ENCODE measurements at regions not wholly inside any gene's neighbourhood (a gene's known extent, or its start where the extent isn't known, plus 50 kb on each side); places are given as distances from the start of the nearest gene placed in this dataset.

- peak; percentile 15 for DNase-seq (ENCODE audit: low read depth)
Observed at GRCh38 chr5:74094096-74094781, 468.2 kb downstream of the ARHGEF28 start.

- no peak for DNase-seq (ENCODE audit: low read depth)
Observed at GRCh38 chr5:74093561-74093960, 467.6 kb downstream of the ARHGEF28 start.

GRCh38 chr5:74092766-74093165, 466.8 kb downstream of the ARHGEF28 start:
- no peak for DNase-seq (ENCODE audit: low read depth)

GRCh38 chr5:74085782-74086181, 459.8 kb downstream of the ARHGEF28 start:
- DNase-seq (ENCODE audit: low read depth): no peak

- DNase-seq (ENCODE audit: low read depth): no peak
Observed at GRCh38 chr5:74085186-74085585, 459.2 kb downstream of the ARHGEF28 start.

- no peak for DNase-seq (ENCODE audit: low read depth)
Observed at GRCh38 chr5:74083096-74083791, 457.2 kb downstream of the ARHGEF28 start.

- no peak for DNase-seq (ENCODE audit: low read depth)
Observed at GRCh38 chr5:74082512-74083055, 456.6 kb downstream of the ARHGEF28 start.

- no peak for DNase-seq (ENCODE audit: low read depth)
Observed at GRCh38 chr5:74081126-74081525, 455.1 kb downstream of the ARHGEF28 start.

GRCh38 chr5:74079971-74080556, 454.1 kb downstream of the ARHGEF28 start:
- DNase-seq (ENCODE audit: low read depth): no peak

GRCh38 chr5:74075501-74076484, 449.8 kb downstream of the ARHGEF28 start:
- DNase-seq (ENCODE audit: low read depth): no peak

GRCh38 chr5:74074111-74074510, 448.1 kb downstream of the ARHGEF28 start:
- no peak for DNase-seq (ENCODE audit: low read depth)

- DNase-seq (ENCODE audit: low read depth): peak; percentile 27
Observed at GRCh38 chr5:74073257-74073656, 447.3 kb downstream of the ARHGEF28 start.

GRCh38 chr5:74072646-74073045, 446.6 kb downstream of the ARHGEF28 start:
- DNase-seq (ENCODE audit: low read depth): no peak

- no peak for DNase-seq (ENCODE audit: low read depth)
Observed at GRCh38 chr5:74070766-74071165, 444.8 kb downstream of the ARHGEF28 start.

- no peak for DNase-seq (ENCODE audit: low read depth)
Observed at GRCh38 chr5:74069741-74070140, 443.7 kb downstream of the ARHGEF28 start.

- peak; percentile 75 for DNase-seq (ENCODE audit: low read depth)
Observed at GRCh38 chr5:74067748-74068541, 441.9 kb downstream of the ARHGEF28 start.

GRCh38 chr5:74064911-74065310, 438.9 kb downstream of the ARHGEF28 start:
- no peak for DNase-seq (ENCODE audit: low read depth)

- no peak for DNase-seq (ENCODE audit: low read depth)
Observed at GRCh38 chr5:74064225-74064624, 438.2 kb downstream of the ARHGEF28 start.

GRCh38 chr5:74063821-74064220, 437.8 kb downstream of the ARHGEF28 start:
- peak; percentile 92 for DNase-seq (ENCODE audit: low read depth)

- no peak for DNase-seq (ENCODE audit: low read depth)
Observed at GRCh38 chr5:74063346-74063745, 437.4 kb downstream of the ARHGEF28 start.

- no peak for DNase-seq (ENCODE audit: low read depth)
Observed at GRCh38 chr5:74061292-74061691, 435.3 kb downstream of the ARHGEF28 start.
